HepG2 (cell line): ENCODE measurements at regions not wholly inside any gene's neighbourhood (a gene's known extent, or its start where the extent isn't known, plus 50 kb on each side); places are given as distances from the start of the nearest gene placed in this dataset.

ENCODE experiments used
- ATAC-seq: fragments of 200-7000 bp; cut with Tn5 transposase; 3 replicates; pipeline ENCODE4 v1.9.1; 2020; ENCODE audit warnings: mild to moderate bottlenecking, moderate library complexity
- BruUV-seq: library from RNA; stranded (reverse); fragments of 400-500 nt; replicated peaks from 2 replicates; lab custom pipeline; 2021; lab: Mats Ljungman, UMichigan
- CTCF ChIA-PET: fragments of 300-600 bp; formaldehyde crosslinking; extraction: SDS; loops from one replicate; lab custom pipeline; 2021; ENCODE audit warnings: low total read pairs, inconsistent platforms, low intra/inter-chr PET ratio; lab: Yijun Ruan, JAX
- POLR2A ChIA-PET: fragments of 350-600 bp; sonication (Branson Sonifier 250); formaldehyde crosslinking; loops from one replicate; lab custom pipeline; 2020; ENCODE audit warnings: antibody characterized with exemption, inconsistent platforms; lab: Yijun Ruan, JAX
- DNase-seq: peaks from one replicate; pipeline ENCODE4 v3.0.0-alpha.2; 2015; ENCODE audit warnings: low spot score
- FAIRE-seq: peaks from 3 replicates; lab custom pipeline; 2011; peaks lifted over from hg19 to GRCh38; lab: Jason Lieb, UNC
- H2AFZ ChIP-seq: one replicate; pipeline ENCODE4 v1.6.1; 2011; ENCODE audit warnings: low read length, inconsistent platforms
- H3K27ac ChIP-seq: fragments of 300-600 bp; 3 replicates; pipeline ENCODE4 v1.8.0; 2011; ENCODE audit warnings: mixed run types, mild to moderate bottlenecking, mixed read lengths, low read length, inconsistent platforms; ENCODE audit not compliant: insufficient read depth; ENCODE audit errors: extremely low read length
- H3K27me3 ChIP-seq, 2 experiments: fragments of 200-600 bp in 1 of 2; 2 replicates in 1 of 2; 3 replicates in 1 of 2; pipeline versions ENCODE4 v1.6.0 to v1.8.0; 2011; ENCODE audit warnings: low read length in 2 of 2, mild to moderate bottlenecking in 2 of 2, moderate library complexity in 2 of 2, inconsistent platforms in 1 of 2; ENCODE audit not compliant: insufficient read depth in 2 of 2, control insufficient read depth in 1 of 2
- H3K36me3 ChIP-seq, 2 experiments: fragments of 200-600 bp in 1 of 2; replicated peaks in 1 of 2; 2 replicates in 1 of 2; 3 replicates in 1 of 2; pipeline versions ENCODE4 v1.5.1 to v1.8.0; 2011; ENCODE audit warnings: low read length in 2 of 2, inconsistent platforms in 1 of 2; ENCODE audit not compliant: insufficient read depth in 2 of 2, control insufficient read depth in 1 of 2
- H3K4me1 ChIP-seq: 2 replicates; pipeline ENCODE4 v1.5.1; 2012; ENCODE audit warnings: low read length, inconsistent platforms; ENCODE audit not compliant: insufficient read depth
- H3K4me2 ChIP-seq: 2 replicates; pipeline ENCODE4 v1.6.0; 2011; ENCODE audit warnings: low read depth, low read length, inconsistent platforms
- H3K4me3 ChIP-seq, 3 experiments: fragments of 200-600 bp in 1 of 3; sonication (generic), shearing (Covaris generic) in 1 of 3; replicated peaks in 1 of 3; 2 replicates each; pipeline ENCODE4 v1.5.1; 2011 to 2016; ENCODE audit warnings: low read length in 3 of 3, inconsistent platforms in 2 of 3, low read depth in 2 of 3, mild to moderate bottlenecking in 2 of 3, control low read depth in 1 of 3, mixed read lengths in 1 of 3; ENCODE audit not compliant: insufficient read depth in 1 of 3
- H3K79me2 ChIP-seq: one replicate; pipeline ENCODE4 v1.6.1; 2011; ENCODE audit warnings: low read length, inconsistent platforms; ENCODE audit not compliant: insufficient read depth
- H3K9ac ChIP-seq: 2 replicates; pipeline ENCODE4 v1.6.0; 2011; ENCODE audit warnings: mild to moderate bottlenecking, low read depth, low read length, inconsistent platforms; ENCODE audit not compliant: insufficient read depth
- H3K9me3 ChIP-seq: 2 replicates; pipeline ENCODE4 v1.5.1; 2012; ENCODE audit warnings: mild to moderate bottlenecking, low read length
- H4K20me1 ChIP-seq: 2 replicates; pipeline ENCODE4 v1.6.0; 2011; ENCODE audit warnings: inconsistent platforms, mild to moderate bottlenecking, low read length, moderate library complexity; ENCODE audit not compliant: insufficient read depth
- HNRNPL ChIP-seq: fragments of 200-400 bp; formaldehyde crosslinking; IDR thresholded peaks from 2 replicates; pipeline ENCODE4 v1.6.1; 2017; ENCODE audit warnings: mild to moderate bottlenecking, low read depth, low read length
- IKZF1 ChIP-seq: fragments of 450-650 bp; IDR thresholded peaks from 2 replicates; pipeline ENCODE4 v1.7.1; 2016
- NFATC3 ChIP-seq: sonication (generic); formaldehyde crosslinking; IDR thresholded peaks from 2 replicates; pipeline ENCODE4 v1.5.1; 2020; ENCODE audit warnings: mild to moderate bottlenecking, missing genetic modification reagents
- SATB2 ChIP-seq: sonication (generic); formaldehyde crosslinking; IDR thresholded peaks from 2 replicates; pipeline ENCODE4 v1.5.0; 2020; ENCODE audit warnings: missing genetic modification reagents
- TRIM24 ChIP-seq: sonication (generic); formaldehyde crosslinking; IDR thresholded peaks from 2 replicates; pipeline ENCODE4 v1.8.0; 2022; ENCODE audit warnings: mild to moderate bottlenecking, missing genetic modification reagents
- ZNF510 ChIP-seq: sonication (generic); formaldehyde crosslinking; IDR thresholded peaks from 2 replicates; pipeline ENCODE4 v1.4.0; 2020; ENCODE audit warnings: low read depth, mild to moderate bottlenecking, missing genetic modification reagents
- ZNF713 ChIP-seq: sonication (generic); formaldehyde crosslinking; IDR thresholded peaks from 2 replicates; pipeline ENCODE4 v1.4.0; 2020; ENCODE audit warnings: mild to moderate bottlenecking, missing genetic modification reagents
- ZSCAN21 ChIP-seq: sonication (generic); formaldehyde crosslinking; IDR thresholded peaks from 2 replicates; pipeline ENCODE4 v1.8.0; 2022; ENCODE audit warnings: mild to moderate bottlenecking, missing genetic modification reagents, moderate library complexity, borderline replicate concordance
- ZSCAN9 ChIP-seq: IDR thresholded peaks from 2 replicates; pipeline ENCODE4 v1.6.1; 2016; ENCODE audit warnings: borderline replicate concordance
- WGBS: methylation state at CpG from one replicate; pipeline ENCODE4 v1.1.6; 2017; ENCODE audit warnings: low lambda C conversion rate; 5-methylcytosine and 5-hydroxymethylcytosine counted together
- in situ Hi-C: cut with HindIII; loops from 2 replicates; pipeline ENCODE4 v1.10.0; 2017; ENCODE audit warnings: low pct_unique_long_range_greater_than_20kb; ENCODE audit not compliant: extremely low pct_ligation_motif_present
- intact Hi-C: fragments of 100-400 bp; cut with micrococcal nuclease; formaldehyde crosslinking; loops from one replicate; pipeline ENCODE4 v1.10.0; 2022; ENCODE audit not compliant: unreplicated experiment
- TF ChIP-seq, protein P1 (sequence below): sonication (generic); formaldehyde crosslinking; IDR thresholded peaks from 2 replicates; pipeline ENCODE4 v1.5.1; 2020; ENCODE audit warnings: missing genetic modification reagents, mild to moderate bottlenecking, borderline replicate concordance
- TF ChIP-seq, protein P2 (sequence below): IDR thresholded peaks from 2 replicates; pipeline ENCODE4 v1.6.1; 2016
- TF ChIP-seq, protein P3 (sequence below): sonication (generic); formaldehyde crosslinking; IDR thresholded peaks from 2 replicates; pipeline ENCODE4 v1.4.0; 2020; ENCODE audit warnings: missing genetic modification reagents, borderline replicate concordance

GRCh38 chr9:105143136-105143430, 101.4 kb upstream of the SLC44A1 start:
- Histone ChIP-seq H3K9ac (no peak overlapping the region), H2AFZ (no peak overlapping the region), H3K9me3 (no peaks in the 10 kb centered on the region), H3K4me1 (peaks cover 9% of the 10 kb centered on the region), H3K4me2 (no peak overlapping the region), H3K4me3 (no peak overlapping the region), H3K27me3 (peaks cover 2 to 43% of the 10 kb centered on the region in 2 experiments; a peak in 4 of 5 replicates), H3K27ac (no peak overlapping the region), H3K79me2 (no peaks in the 10 kb centered on the region), H4K20me1 (no peaks in the 10 kb centered on the region), H3K36me3 (no peaks in the 10 kb centered on the region)
- FAIRE-seq (no peak), ATAC-seq (no peak), DNase-seq (no peak)
- in situ Hi-C loops (no loop called here), intact Hi-C loops (loop anchor here (5.0 kb wide), 1 partner anchor 151 kb away; no protein-coding TSS in a partner anchor)
- BruUV-seq = no TSS peak
- CTCF ChIA-PET = no interaction called here
- WGBS = 78% methylated on average over 6 of the region's 6 CpGs
- TF ChIP-seq ZNF713 (CRISPR knock-in tag) = no peak
- TF ChIP-seq TRIM24 (CRISPR knock-in tag) = no peak
- TF ChIP-seq NFATC3 (CRISPR knock-in tag) = no peak
- TF ChIP-seq HNRNPL = no peak
- no peak for TF ChIP-seq IKZF1
- TF ChIP-seq ZSCAN21 (CRISPR knock-in tag) = no peak
- no peak for TF ChIP-seq SATB2 (CRISPR knock-in tag)
- TF ChIP-seq ZSCAN9 (CRISPR knock-in tag) = no peak
- TF ChIP-seq, protein P1, sequence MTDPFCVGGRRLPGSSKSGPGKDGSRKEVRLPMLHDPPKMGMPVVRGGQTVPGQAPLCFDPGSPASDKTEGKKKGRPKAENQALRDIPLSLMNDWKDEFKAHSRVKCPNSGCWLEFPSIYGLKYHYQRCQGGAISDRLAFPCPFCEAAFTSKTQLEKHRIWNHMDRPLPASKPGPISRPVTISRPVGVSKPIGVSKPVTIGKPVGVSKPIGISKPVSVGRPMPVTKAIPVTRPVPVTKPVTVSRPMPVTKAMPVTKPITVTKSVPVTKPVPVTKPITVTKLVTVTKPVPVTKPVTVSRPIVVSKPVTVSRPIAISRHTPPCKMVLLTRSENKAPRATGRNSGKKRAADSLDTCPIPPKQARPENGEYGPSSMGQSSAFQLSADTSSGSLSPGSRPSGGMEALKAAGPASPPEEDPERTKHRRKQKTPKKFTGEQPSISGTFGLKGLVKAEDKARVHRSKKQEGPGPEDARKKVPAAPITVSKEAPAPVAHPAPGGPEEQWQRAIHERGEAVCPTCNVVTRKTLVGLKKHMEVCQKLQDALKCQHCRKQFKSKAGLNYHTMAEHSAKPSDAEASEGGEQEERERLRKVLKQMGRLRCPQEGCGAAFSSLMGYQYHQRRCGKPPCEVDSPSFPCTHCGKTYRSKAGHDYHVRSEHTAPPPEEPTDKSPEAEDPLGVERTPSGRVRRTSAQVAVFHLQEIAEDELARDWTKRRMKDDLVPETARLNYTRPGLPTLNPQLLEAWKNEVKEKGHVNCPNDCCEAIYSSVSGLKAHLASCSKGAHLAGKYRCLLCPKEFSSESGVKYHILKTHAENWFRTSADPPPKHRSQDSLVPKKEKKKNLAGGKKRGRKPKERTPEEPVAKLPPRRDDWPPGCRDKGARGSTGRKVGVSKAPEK = no peak
- TF ChIP-seq, protein P2, sequence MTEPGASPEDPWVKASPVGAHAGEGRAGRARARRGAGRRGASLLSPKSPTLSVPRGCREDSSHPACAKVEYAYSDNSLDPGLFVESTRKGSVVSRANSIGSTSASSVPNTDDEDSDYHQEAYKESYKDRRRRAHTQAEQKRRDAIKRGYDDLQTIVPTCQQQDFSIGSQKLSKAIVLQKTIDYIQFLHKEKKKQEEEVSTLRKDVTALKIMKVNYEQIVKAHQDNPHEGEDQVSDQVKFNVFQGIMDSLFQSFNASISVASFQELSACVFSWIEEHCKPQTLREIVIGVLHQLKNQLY (CRISPR knock-in tag) = no peak
- TF ChIP-seq ZNF510 (CRISPR knock-in tag) = no peak
- TF ChIP-seq, protein P3, sequence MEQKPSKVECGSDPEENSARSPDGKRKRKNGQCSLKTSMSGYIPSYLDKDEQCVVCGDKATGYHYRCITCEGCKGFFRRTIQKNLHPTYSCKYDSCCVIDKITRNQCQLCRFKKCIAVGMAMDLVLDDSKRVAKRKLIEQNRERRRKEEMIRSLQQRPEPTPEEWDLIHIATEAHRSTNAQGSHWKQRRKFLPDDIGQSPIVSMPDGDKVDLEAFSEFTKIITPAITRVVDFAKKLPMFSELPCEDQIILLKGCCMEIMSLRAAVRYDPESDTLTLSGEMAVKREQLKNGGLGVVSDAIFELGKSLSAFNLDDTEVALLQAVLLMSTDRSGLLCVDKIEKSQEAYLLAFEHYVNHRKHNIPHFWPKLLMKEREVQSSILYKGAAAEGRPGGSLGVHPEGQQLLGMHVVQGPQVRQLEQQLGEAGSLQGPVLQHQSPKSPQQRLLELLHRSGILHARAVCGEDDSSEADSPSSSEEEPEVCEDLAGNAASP (CRISPR knock-in tag) = no peak
- POLR2A ChIA-PET = no interaction called here
